Prostate gland (tissue), 2 donors: ENCODE measurements at regions not wholly inside any gene's neighbourhood (a gene's known extent, or its start where the extent isn't known, plus 50 kb on each side); places are given as distances from the start of the nearest gene placed in this dataset.

Experiments
- CTCF ChIP-seq, 4 experiments: fragments of 200-600 bp in 2 of 4; fragments of 450-650 bp in 2 of 4; sonication (generic) in 2 of 4; IDR thresholded peaks; 1 replicate in 3 of 4; 2 replicates in 1 of 4; pipeline ENCODE4 v1.5.1; 2016 to 2019; ENCODE audit warnings: antibody characterized with exemption in 4 of 4, mild to moderate bottlenecking in 2 of 4, moderate library complexity in 2 of 4
- POLR2A ChIP-seq: fragments of 450-650 bp; IDR thresholded peaks from one replicate; pipeline ENCODE4 v1.6.1; 2016; ENCODE audit warnings: antibody characterized with exemption, mild to moderate bottlenecking

GRCh38 chr10:111706331-111706730, 477.2 kb downstream of the GPAM start:
- TF ChIP-seq POLR2A (no peak), CTCF (IDR thresholded peaks at IDR 0.05) (no peak)
